GM12864 (cell line): ENCODE measurements at regions not wholly inside any gene's neighbourhood (a gene's known extent, or its start where the extent isn't known, plus 50 kb on each side); places are given as distances from the start of the nearest gene placed in this dataset.

Experiments
- DNase-seq: peaks from one replicate; pipeline ENCODE4 v3.0.0-alpha.2; 2011; ENCODE audit warnings: low read depth
- H3K4me3 ChIP-seq: 2 replicates; pipeline ENCODE4 v1.5.1; 2011; ENCODE audit warnings: mild to moderate bottlenecking, low read depth, low read length, control low read depth
- TF ChIP-seq, protein P1 (sequence below): IDR thresholded peaks from 2 replicates; pipeline ENCODE4 v1.5.1; 2011; ENCODE audit warnings: low read depth, mild to moderate bottlenecking, moderate library complexity, low read length, control low read depth, inconsistent platforms; ENCODE audit errors: missing control alignments

DNA sequence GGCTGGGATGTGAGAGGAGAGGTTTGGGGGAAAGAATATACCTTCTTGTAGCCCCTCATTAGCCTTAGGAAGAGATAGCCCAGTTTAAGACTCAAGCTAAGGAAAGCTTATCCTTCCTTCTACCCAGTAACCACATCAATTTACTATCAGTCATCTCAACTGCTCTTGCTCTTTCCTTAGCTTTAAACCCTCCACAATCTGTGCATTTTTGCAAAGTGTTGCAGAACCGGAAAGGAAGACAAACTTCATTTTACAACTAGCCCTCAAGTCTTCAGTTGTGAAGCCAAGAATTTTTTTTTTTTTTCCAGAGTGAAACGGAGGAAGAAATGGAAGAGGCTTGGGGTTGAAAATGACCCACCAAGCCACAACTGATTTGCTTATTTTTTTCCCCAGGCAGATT is 137.0 kb upstream of the LMO4 start:
- no peak overlapping the region for H3K4me3 ChIP-seq
- TF ChIP-seq, protein P1, sequence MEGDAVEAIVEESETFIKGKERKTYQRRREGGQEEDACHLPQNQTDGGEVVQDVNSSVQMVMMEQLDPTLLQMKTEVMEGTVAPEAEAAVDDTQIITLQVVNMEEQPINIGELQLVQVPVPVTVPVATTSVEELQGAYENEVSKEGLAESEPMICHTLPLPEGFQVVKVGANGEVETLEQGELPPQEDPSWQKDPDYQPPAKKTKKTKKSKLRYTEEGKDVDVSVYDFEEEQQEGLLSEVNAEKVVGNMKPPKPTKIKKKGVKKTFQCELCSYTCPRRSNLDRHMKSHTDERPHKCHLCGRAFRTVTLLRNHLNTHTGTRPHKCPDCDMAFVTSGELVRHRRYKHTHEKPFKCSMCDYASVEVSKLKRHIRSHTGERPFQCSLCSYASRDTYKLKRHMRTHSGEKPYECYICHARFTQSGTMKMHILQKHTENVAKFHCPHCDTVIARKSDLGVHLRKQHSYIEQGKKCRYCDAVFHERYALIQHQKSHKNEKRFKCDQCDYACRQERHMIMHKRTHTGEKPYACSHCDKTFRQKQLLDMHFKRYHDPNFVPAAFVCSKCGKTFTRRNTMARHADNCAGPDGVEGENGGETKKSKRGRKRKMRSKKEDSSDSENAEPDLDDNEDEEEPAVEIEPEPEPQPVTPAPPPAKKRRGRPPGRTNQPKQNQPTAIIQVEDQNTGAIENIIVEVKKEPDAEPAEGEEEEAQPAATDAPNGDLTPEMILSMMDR, result no peak
- no peak for DNase-seq

DNA sequence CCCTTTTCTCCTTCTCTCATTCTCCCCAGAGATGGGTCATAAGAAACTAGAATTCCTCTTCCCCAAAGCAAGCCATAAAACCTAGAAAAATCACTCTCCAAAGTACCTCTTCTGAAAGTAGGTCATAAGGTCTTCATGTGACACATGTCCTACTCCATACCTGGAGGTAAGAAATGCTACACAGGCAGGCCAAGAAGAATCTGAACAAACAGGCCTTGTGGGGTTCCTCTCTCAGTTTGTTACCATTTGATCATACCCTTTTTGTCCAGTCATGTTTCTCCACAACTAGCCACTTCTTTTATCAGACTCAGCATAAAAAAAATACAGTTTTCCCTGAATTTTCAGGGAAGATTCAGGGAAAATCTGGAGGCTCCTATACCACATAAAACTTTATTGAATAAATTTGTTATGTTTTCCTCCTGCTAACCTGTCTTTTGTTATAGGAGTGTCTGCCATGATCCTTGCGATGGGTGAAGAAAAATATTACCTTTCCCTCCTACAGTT is 134.4 kb upstream of the LMO4 start:
- DNase-seq, result no peak
- TF ChIP-seq, protein P1, result no peak
- no peak overlapping the region for H3K4me3 ChIP-seq

- DNase-seq, result no peak
- TF ChIP-seq, protein P1, result no peak
- no peak overlapping the region for H3K4me3 ChIP-seq
These were observed 133.8 kb upstream of the LMO4 start for GRCh38 chr1:87194856-87195255.

DNA sequence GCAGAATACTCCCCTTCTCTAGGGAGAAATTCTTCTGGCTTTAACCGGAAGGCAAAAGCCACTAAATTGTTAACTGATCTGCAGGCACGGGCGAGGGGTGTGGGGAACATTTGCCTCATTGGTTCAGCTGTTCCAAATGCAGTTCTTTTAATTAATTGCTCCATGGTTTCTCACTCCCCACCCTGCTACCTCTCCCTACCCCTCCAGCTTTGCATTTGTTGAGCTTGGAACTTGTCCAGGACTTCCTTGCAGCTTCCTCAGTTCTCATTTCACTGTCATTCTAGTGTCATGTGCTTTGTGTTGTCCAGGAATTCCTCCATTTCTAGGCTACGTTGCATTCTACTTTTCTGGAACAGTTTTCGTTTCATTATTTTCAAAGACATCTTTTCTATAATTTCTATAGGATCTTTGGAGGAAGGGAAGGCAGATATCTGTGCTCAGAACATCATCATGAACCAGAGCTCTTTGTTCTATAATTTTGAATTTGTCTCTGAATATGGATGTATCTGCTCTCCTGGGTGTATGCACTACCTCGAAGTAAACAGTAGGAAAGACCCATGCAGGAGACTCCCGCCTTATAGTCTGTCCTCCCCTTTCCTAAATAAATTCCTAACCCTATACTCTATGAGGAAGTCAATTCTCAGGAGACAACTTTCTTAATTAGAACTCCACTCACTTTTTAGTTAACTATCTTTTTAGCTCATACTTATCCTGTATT is 132.4 kb upstream of the LMO4 start:
- DNase-seq, result no peak
- H3K4me3 ChIP-seq, result no peak overlapping the region
- TF ChIP-seq, protein P1, result no peak

- TF ChIP-seq, protein P1, result no peak
- DNase-seq, result no peak
- H3K4me3 ChIP-seq, result no peak overlapping the region
These were observed 131.5 kb upstream of the LMO4 start for GRCh38 chr1:87197156-87197555.

DNA sequence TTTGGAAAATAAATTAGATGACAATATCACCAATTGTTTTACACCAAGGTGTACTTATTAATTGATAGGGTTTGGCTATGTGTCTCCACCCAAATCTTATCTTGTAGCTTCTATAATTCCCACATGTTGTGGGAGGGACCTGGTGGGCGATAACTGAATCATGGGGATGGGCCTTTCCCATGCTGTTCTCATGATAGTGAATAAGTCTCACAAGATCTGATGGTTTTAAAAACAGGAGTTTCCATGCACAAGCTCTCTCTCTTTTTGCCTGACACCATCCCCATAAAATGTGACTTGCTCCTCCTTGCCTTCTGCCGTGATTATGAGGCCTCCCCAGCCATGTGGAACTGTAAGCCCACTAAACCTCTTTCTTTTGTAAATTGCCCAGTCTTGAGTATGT is 131.0 kb upstream of the LMO4 start:
- no peak for DNase-seq
- TF ChIP-seq, protein P1, result no peak
- no peak overlapping the region for H3K4me3 ChIP-seq
